ENCODE measurements at regions not wholly inside any gene's neighbourhood (a gene's known extent, or its start where the extent isn't known, plus 50 kb on each side); places are given as distances from the start of the nearest gene placed in this dataset.

- TF ChIP-seq EZH2 (IDR thresholded peaks at IDR 0.05; ENCODE audit: insufficient read depth, poor library complexity, severe bottlenecking) (no peak), EZH2phosphoT487 (IDR thresholded peaks at IDR 0.05; ENCODE audit: insufficient read depth, low read depth) (no peak)
Measured at GRCh38 chr4:54155936-54156335, 56.0 kb downstream of the GSX2 start.
